T-cell (primary cell): ENCODE measurements at regions not wholly inside any gene's neighbourhood (a gene's known extent, or its start where the extent isn't known, plus 50 kb on each side); places are given as distances from the start of the nearest gene placed in this dataset.

ENCODE experiments used
- ATAC-seq, 4 experiments: fragments of 200-7000 bp in 3 of 4; fragments of 150-1000 bp in 1 of 4; cut with Tn5 transposase; replicated peaks in 1 of 4; 1 replicate in 3 of 4; 2 replicates in 1 of 4; pipeline ENCODE4 v1.10.0; 2021; ENCODE audit warnings: moderate library complexity in 3 of 4, mild to moderate bottlenecking in 2 of 4, moderate number of reproducible peaks in 1 of 4
- CTCF ChIA-PET, 2 donors: fragments of 300-600 bp; sonication (Branson Sonifier 250); formaldehyde crosslinking; loops; one replicate each; lab custom pipeline; 2022; ENCODE audit warnings: antibody characterized with exemption in 2 of 2; lab: Charles Lee
- POLR2A ChIA-PET, 2 donors: fragments of 300-600 bp; sonication (Branson Sonifier 250); formaldehyde crosslinking; loops; one replicate each; lab custom pipeline; 2022; ENCODE audit warnings: antibody characterized with exemption in 2 of 2; lab: Charles Lee
- DNase-seq, 35 experiments: peaks; one replicate each; pipeline versions ENCODE4 v3.0.0 to v3.0.0-alpha.2; 2013 to 2023
- H3K27ac ChIP-seq: one replicate; pipeline ENCODE4 v1.5.1; 2013; ENCODE audit warnings: low read length
- H3K27me3 ChIP-seq, 2 experiments: replicated peaks in 1 of 2; 1 replicate in 1 of 2; 2 replicates in 1 of 2; pipeline versions ENCODE4 v1.6.1 to v1.7.0; 2013; ENCODE audit warnings: low read length in 1 of 2, mixed read lengths in 1 of 2; ENCODE audit not compliant: control insufficient read depth in 2 of 2, insufficient read depth in 2 of 2; ENCODE audit errors: extremely low read depth in 1 of 2
- H3K36me3 ChIP-seq, 2 donors: 1 replicate in 1 of 2; 2 replicates in 1 of 2; pipeline versions ENCODE4 v1.6.1 to v1.7.0; 2013; ENCODE audit warnings: low read length in 1 of 2; ENCODE audit not compliant: control insufficient read depth in 2 of 2, insufficient read depth in 1 of 2; ENCODE audit errors: extremely low read depth in 1 of 2
- H3K4me1 ChIP-seq, 2 experiments: 1 replicate in 1 of 2; 2 replicates in 1 of 2; pipeline versions ENCODE4 v1.6.1 to v1.7.0; 2013; ENCODE audit warnings: low read length in 2 of 2, mixed read lengths in 1 of 2; ENCODE audit not compliant: insufficient read depth in 2 of 2, control insufficient read depth in 1 of 2; ENCODE audit errors: extremely low read depth in 1 of 2
- H3K4me3 ChIP-seq, 2 donors: 1 replicate in 1 of 2; 2 replicates in 1 of 2; pipeline versions ENCODE4 v1.5.1 to v1.7.0; 2013; ENCODE audit warnings: mild to moderate bottlenecking in 2 of 2, low read length in 1 of 2, moderate library complexity in 1 of 2; ENCODE audit not compliant: control insufficient read depth in 1 of 2; ENCODE audit errors: extremely low read depth in 1 of 2
- H3K9me3 ChIP-seq: 2 replicates; pipeline ENCODE4 v1.7.0; 2013
- H3K27ac Mint-ChIP-seq, 2 donors: one replicate each; pipeline ENCODE4 v1.8.0; 2020 to 2021; ENCODE audit warnings: mild to moderate bottlenecking in 2 of 2, mixed read lengths in 2 of 2
- H3K27me3 Mint-ChIP-seq, 2 donors: one replicate each; pipeline ENCODE4 v1.8.0; 2021 to 2022; ENCODE audit warnings: mixed read lengths in 2 of 2
- H3K36me3 Mint-ChIP-seq: one replicate; pipeline ENCODE4 v1.8.0; 2021; ENCODE audit warnings: mixed read lengths
- H3K4me1 Mint-ChIP-seq, 3 donors: one replicate each; pipeline ENCODE4 v1.8.0; 2020 to 2022; ENCODE audit warnings: mixed read lengths in 3 of 3, mild to moderate bottlenecking in 1 of 3
- H3K4me3 Mint-ChIP-seq, 3 donors: one replicate each; pipeline ENCODE4 v1.8.0; 2020 to 2022; ENCODE audit warnings: mild to moderate bottlenecking in 3 of 3, mixed read lengths in 3 of 3, moderate library complexity in 3 of 3
- H3K9me3 Mint-ChIP-seq, 3 donors: one replicate each; pipeline ENCODE4 v1.8.0; 2020 to 2022; ENCODE audit warnings: mixed read lengths in 3 of 3
- WGBS: methylation state at CpG from one replicate; pipeline ENCODE4 v1.1.5; 2013; ENCODE audit warnings: missing lambda C conversion rate; ENCODE audit not compliant: insufficient coverage; 5-methylcytosine and 5-hydroxymethylcytosine counted together

GRCh38 chr5:30747412-30747811, 446.1 kb upstream of the CDH6 start:
- H3K9me3 Mint-ChIP-seq: peaks cover 12 to 32% (median 14%) of the 10 kb centered on the region in 3 donors
- no peaks in the 10 kb centered on the region for H3K27me3 Mint-ChIP-seq
- no peak overlapping the region for H3K27ac ChIP-seq
- H3K36me3 ChIP-seq: no peaks in the 10 kb centered on the region
- no peak for ATAC-seq
- no peaks in the 10 kb centered on the region for H3K27me3 ChIP-seq
- WGBS: 80% methylated on average over 1 of the region's 4 CpGs
- H3K4me3 ChIP-seq: no peak overlapping the region
- H3K4me1 ChIP-seq: no peaks in the 10 kb centered on the region
- ChIA-PET CTCF (no interaction called here), POLR2A (no interaction called here)
- no peaks in the 10 kb centered on the region for H3K9me3 ChIP-seq
- no peaks in the 10 kb centered on the region for H3K4me1 Mint-ChIP-seq
- no peak for DNase-seq
- H3K27ac Mint-ChIP-seq: no peak overlapping the region
- no peaks in the 10 kb centered on the region for H3K36me3 Mint-ChIP-seq
- H3K4me3 Mint-ChIP-seq: no peak overlapping the region

- no peaks in the 10 kb centered on the region for H3K27me3 Mint-ChIP-seq
- no peak overlapping the region for H3K27ac ChIP-seq
- no peak overlapping the region for H3K27ac Mint-ChIP-seq
- no peak overlapping the region for H3K4me3 Mint-ChIP-seq
- H3K36me3 ChIP-seq: no peaks in the 10 kb centered on the region
- no peaks in the 10 kb centered on the region for H3K4me1 Mint-ChIP-seq
- POLR2A ChIA-PET: no interaction called here
- CTCF ChIA-PET: no interaction called here
- DNase-seq (no peak), ATAC-seq (no peak)
- no peaks in the 10 kb centered on the region for H3K9me3 ChIP-seq
- peaks cover 10 to 12% (median 10%) of the 10 kb centered on the region in 3 donors for H3K9me3 Mint-ChIP-seq
- no peak overlapping the region for H3K4me3 ChIP-seq
- H3K4me1 ChIP-seq: no peaks in the 10 kb centered on the region
- H3K36me3 Mint-ChIP-seq: no peaks in the 10 kb centered on the region
- no peaks in the 10 kb centered on the region for H3K27me3 ChIP-seq
These were observed 456.8 kb upstream of the CDH6 start for GRCh38 chr5:30736669-30737068.

- Histone ChIP-seq H3K36me3 (no peaks in the 10 kb centered on the region), H3K27me3 (no peaks in the 10 kb centered on the region), H3K9me3 (no peaks in the 10 kb centered on the region), H3K4me1 (no peaks in the 10 kb centered on the region), H3K27ac (no peak overlapping the region), H3K4me3 (no peak overlapping the region)
- H3K4me1 Mint-ChIP-seq: no peaks in the 10 kb centered on the region
- DNase-seq (no peak), ATAC-seq (no peak)
- H3K27ac Mint-ChIP-seq: no peak overlapping the region
- no peaks in the 10 kb centered on the region for H3K27me3 Mint-ChIP-seq
- no peaks in the 10 kb centered on the region for H3K36me3 Mint-ChIP-seq
- CTCF ChIA-PET: no interaction called here
- peaks cover 12 to 17% (median 14%) of the 10 kb centered on the region in 3 donors for H3K9me3 Mint-ChIP-seq
- POLR2A ChIA-PET: no interaction called here
- no peak overlapping the region for H3K4me3 Mint-ChIP-seq
- 58% methylated on average over 2 of the region's 4 CpGs for WGBS
These were observed 459.4 kb upstream of the CDH6 start for GRCh38 chr5:30734118-30734517.

- Mint-ChIP-seq H3K4me1 (no peaks in the 10 kb centered on the region), H3K4me3 (no peak overlapping the region)
- H3K27me3 ChIP-seq: no peaks in the 10 kb centered on the region
These were observed 468.4 kb upstream of the CDH6 start for GRCh38 chr5:30725073-30725472.

GRCh38 chr5:30698217-30698616, 495.3 kb upstream of the CDH6 start:
- Mint-ChIP-seq H3K27ac (no peak overlapping the region), H3K27me3 (no peaks in the 10 kb centered on the region), H3K36me3 (no peaks in the 10 kb centered on the region), H3K4me1 (no peaks in the 10 kb centered on the region), H3K9me3 (peaks cover 16 to 29% (median 19%) of the 10 kb centered on the region in 3 donors), H3K4me3 (no peak overlapping the region)
- WGBS: 90% methylated on average over 4 of the region's 4 CpGs
- Histone ChIP-seq H3K27me3 (no peaks in the 10 kb centered on the region), H3K4me3 (no peak overlapping the region), H3K9me3 (no peaks in the 10 kb centered on the region), H3K27ac (no peak overlapping the region), H3K4me1 (no peaks in the 10 kb centered on the region), H3K36me3 (no peaks in the 10 kb centered on the region)
- no peak for ATAC-seq
- POLR2A ChIA-PET: no interaction called here
- DNase-seq: no peak
- CTCF ChIA-PET: no interaction called here

More at GRCh38 chr5:30725073-30725472, 468.4 kb upstream of the CDH6 start:
- Histone ChIP-seq H3K4me3 (no peak overlapping the region), H3K9me3 (no peaks in the 10 kb centered on the region), H3K4me1 (no peaks in the 10 kb centered on the region), H3K36me3 (no peaks in the 10 kb centered on the region), H3K27ac (no peak overlapping the region)
- H3K36me3 Mint-ChIP-seq: no peaks in the 10 kb centered on the region
- ATAC-seq (no peak), DNase-seq (no peak)
- peaks cover 6 to 18% (median 16%) of the 10 kb centered on the region in 3 donors for H3K9me3 Mint-ChIP-seq
- no peaks in the 10 kb centered on the region for H3K27me3 Mint-ChIP-seq
- CTCF ChIA-PET: no interaction called here
- POLR2A ChIA-PET: no interaction called here
- H3K27ac Mint-ChIP-seq: no peak overlapping the region
- WGBS: no CpG with 5 or more reads among the region's 1 CpG

- no peaks in the 10 kb centered on the region for H3K27me3 Mint-ChIP-seq
- ChIA-PET POLR2A (no interaction called here), CTCF (no interaction called here)
- Histone ChIP-seq H3K27me3 (no peaks in the 10 kb centered on the region), H3K4me1 (no peaks in the 10 kb centered on the region), H3K4me3 (no peak overlapping the region), H3K36me3 (no peaks in the 10 kb centered on the region), H3K9me3 (no peaks in the 10 kb centered on the region), H3K27ac (no peak overlapping the region)
- no peak for ATAC-seq
- H3K36me3 Mint-ChIP-seq: no peaks in the 10 kb centered on the region
- DNase-seq: no peak
- no peak overlapping the region for H3K4me3 Mint-ChIP-seq
- H3K9me3 Mint-ChIP-seq: peaks cover 5 to 26% (median 12%) of the 10 kb centered on the region in 3 donors
- no peaks in the 10 kb centered on the region for H3K4me1 Mint-ChIP-seq
- WGBS: no CpG with 5 or more reads among the region's 2 CpGs
- H3K27ac Mint-ChIP-seq: no peak overlapping the region
These were observed 500.2 kb upstream of the CDH6 start for GRCh38 chr5:30693326-30693725.

GRCh38 chr5:30690931-30691330, 502.6 kb upstream of the CDH6 start:
- DNase-seq: no peak
- no peaks in the 10 kb centered on the region for H3K27me3 ChIP-seq
- H3K36me3 Mint-ChIP-seq: no peaks in the 10 kb centered on the region
- CTCF ChIA-PET: interaction anchor here in 1 of 2 donors (0.6 kb wide), 1 partner anchor 14 kb away, joined by 6 read pairs; no protein-coding TSS in a partner anchor
- H3K27ac Mint-ChIP-seq: no peak overlapping the region
- H3K4me1 Mint-ChIP-seq: no peaks in the 10 kb centered on the region
- H3K36me3 ChIP-seq: no peaks in the 10 kb centered on the region
- no peak overlapping the region for H3K4me3 ChIP-seq
- POLR2A ChIA-PET: no interaction called here
- no peaks in the 10 kb centered on the region for H3K27me3 Mint-ChIP-seq
- H3K4me1 ChIP-seq: no peaks in the 10 kb centered on the region
- H3K4me3 Mint-ChIP-seq: no peak overlapping the region
- no peak for ATAC-seq
- H3K9me3 Mint-ChIP-seq: peaks cover 9 to 17% (median 11%) of the 10 kb centered on the region in 3 donors
- no peak overlapping the region for H3K27ac ChIP-seq
- peaks cover 3% of the 10 kb centered on the region for H3K9me3 ChIP-seq
- WGBS: 86% methylated on average over 8 of the region's 8 CpGs
